NCI-H2029 (cell line): ENCODE measurements at regions not wholly inside any gene's neighbourhood (a gene's known extent, or its start where the extent isn't known, plus 50 kb on each side); places are given as distances from the start of the nearest gene placed in this dataset.
"Not testable (repeated sequence)": the region's sequence is repeated elsewhere in the genome, so short reads cannot be mapped to it uniquely, and the experiment has no call there.

ENCODE experiments used
- DNase-seq: peaks from one replicate; lab custom pipeline; 2025; lab: John Stamatoyannopoulos, UW

- not testable (repeated sequence) for DNase-seq
Observed at GRCh38 chr17:36695710-36696109, 94.3 kb downstream of the MRM1 start.

GRCh38 chr17:36696805-36697204 is 95.4 kb downstream of the MRM1 start:
- DNase-seq = no peak

DNA sequence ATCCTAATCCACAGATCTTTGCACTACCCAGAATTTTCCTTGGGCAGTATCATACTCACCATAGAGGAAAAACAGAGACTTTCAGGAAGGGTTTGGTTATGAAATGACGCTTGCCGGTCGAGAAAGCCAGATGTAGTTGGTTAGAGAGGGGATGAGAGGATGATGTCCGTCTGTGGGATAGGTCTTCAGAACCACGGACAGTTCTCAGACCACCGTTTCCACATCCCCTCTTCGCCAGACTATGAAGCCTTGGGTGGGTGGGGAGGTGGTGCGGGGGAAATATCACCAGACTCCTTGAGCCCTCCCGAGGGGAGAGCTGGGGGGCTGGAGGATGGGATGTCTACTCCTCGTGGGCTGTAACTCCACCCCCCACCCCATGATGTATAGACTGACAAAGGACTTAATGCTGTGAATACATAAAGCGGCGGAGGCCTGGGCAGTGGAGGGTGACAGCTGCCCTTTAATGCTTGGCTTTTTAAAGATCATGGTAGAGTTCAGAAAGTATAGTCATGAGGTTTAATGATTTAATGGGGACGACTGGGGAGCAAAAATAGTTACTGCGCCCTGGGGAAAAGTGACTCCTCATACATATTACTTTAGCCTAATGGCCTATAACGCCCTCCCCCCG is 96.6 kb downstream of the MRM1 start:
- DNase-seq = no peak

DNA sequence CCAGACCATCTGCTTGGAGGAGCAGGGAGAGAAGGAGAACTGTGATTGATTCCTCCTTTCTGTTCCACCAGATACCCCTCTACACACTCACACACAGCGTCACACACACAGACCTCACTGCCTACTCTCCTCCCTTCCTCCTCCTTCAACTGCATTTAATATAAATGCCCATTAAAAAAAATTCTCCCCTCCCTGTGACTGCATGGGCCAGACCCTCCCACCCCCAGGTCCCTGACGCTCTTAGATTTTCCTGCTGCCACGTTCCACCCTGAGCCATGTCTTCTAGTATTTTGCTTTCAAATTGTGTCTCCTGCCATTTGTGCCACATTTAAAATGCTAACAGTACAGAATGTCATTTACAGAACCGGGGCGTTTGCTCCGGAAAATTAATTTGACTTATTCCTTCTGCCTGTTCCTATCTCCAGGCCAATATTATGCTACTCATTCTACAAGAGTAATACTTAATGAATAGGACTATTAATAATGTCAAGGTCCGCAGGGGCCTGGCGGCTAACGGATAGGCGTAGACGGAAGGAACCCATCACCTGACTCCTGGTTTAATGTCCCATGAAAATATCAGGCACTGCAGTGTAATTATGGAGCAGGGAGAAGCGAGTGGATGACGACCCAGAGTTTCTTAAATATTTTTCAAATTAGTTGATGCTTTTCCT is 100.2 kb downstream of the MRM1 start:
- no peak for DNase-seq

GRCh38 chr17:36702636-36703035 is 101.3 kb downstream of the MRM1 start:
- DNase-seq = no peak

- no peak for DNase-seq
Observed at GRCh38 chr17:36703860-36704266, 102.5 kb downstream of the MRM1 start.

DNA sequence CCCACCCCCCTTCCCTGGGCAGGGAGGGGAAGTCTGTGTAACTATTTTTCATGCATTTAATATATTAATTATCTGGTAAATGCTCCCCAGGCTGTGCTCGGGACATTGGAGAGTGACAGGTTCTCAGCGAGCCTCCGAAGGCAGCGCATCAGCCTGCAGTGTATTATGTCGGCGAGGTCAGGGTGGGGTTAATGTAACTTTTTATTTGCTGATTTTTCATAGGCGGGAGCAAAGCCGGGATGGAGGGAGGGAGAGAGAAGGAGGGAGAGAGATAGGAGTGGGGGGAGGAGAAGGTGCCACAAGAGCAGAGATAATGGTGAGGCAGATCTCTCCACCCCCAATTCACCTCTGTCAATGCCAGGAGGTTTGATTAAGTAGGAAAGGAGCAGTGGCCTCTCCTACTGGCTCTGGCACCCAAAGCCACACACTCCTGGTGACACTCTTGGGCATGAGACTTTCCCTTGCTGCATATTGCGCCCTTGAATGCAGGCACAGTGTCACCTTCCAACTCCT is 104.0 kb downstream of the MRM1 start:
- DNase-seq = no peak

DNA sequence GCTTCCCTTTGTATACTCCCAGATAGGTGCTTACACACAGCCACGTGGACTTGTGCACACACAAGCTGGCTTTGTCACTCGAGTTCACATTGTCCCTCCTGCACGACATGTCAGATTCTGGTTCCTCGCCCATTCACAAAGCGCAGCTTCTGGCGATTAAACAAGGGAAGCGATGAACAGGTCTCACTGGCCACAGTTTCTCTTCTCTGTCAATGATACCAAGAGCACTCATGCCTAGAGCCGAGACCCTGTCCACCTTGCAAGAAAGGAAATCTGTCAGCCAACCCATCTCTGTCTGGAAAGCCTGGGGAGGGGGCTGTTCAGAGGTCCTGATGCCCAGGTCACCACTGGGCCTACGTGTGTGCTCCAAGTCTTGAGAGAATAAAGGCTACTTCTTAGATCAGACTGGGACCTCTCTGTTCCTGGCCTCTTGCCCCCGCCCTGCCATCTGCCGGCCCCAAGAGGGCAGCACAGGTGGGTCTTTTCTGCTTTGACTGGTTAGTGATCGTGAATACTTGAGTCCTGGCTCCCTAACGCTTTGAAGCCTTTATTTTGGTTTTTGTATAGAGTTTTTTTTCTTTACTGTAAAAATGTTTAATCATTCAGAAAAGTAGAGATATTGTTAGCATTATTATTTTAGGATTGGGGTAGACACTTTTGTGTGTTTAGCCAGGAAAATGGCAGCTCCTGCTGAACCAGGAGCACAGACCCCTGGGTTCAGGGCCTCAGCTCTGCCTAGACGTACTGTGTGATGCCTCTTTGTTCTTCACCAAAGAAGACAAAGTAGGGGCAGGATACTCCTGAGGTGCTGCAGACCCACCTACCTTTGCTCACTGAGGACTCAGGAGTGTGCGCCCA is 104.7 kb downstream of the MRM1 start:
- DNase-seq = peak; percentile 52

DNA sequence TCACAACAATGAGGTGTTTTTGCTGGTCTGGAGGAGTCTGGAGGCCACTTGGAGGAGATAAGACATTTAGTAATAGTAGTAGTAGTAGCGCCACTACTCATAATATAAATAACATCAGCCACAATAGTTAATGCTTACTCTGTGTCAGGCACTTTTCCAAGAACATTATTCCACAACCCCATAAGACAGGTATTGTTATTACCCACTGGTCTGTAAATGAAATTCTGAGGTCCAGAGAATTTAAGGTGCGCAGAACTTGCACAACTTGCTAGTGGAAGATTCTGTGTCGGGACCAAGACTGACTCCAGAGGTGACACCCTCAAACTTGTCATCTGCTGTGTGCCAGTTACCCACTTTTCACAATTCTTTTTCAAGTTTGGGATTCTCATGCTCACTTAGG is 106.5 kb downstream of the MRM1 start:
- DNase-seq = no peak

DNA sequence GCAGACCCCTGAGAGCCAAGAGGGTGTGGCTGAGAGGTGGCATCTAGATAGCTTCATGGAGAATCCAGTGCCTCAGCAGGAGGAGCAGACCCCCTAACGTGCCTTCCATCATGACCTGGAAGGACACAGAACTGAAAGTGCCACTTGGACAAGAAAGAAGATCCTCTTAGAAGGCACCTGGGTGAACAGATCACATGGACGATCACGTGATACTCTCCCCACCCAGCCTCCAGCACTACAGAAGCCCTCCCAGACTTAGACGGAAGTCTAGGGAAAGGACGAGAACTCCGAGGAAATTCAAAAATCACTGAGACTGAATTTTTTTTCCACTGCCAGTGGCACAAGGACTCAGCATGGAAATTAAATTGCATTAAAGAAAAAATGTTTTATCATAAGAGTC is 113.4 kb downstream of the MRM1 start:
- DNase-seq = no peak

DNA sequence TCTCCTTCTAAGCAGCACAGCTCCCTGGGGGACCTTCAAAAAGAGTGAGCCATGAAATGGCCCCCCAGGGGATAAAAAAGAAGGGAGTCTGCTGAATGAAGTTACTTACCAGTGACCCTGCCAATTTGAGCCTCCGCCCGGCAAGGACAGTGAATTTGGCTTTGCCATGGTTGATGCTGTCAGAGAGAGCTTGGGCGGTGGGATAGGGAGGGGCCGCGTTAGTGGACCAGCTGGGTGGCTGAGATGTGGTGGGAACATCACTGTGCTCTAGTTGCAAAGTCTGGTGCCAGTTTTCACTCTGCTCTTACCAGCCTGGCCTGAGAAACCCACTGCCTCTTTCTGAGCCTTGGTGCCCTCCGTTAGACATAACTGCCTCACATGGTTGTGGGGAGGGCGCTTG is 114.6 kb downstream of the MRM1 start:
- no peak for DNase-seq

DNA sequence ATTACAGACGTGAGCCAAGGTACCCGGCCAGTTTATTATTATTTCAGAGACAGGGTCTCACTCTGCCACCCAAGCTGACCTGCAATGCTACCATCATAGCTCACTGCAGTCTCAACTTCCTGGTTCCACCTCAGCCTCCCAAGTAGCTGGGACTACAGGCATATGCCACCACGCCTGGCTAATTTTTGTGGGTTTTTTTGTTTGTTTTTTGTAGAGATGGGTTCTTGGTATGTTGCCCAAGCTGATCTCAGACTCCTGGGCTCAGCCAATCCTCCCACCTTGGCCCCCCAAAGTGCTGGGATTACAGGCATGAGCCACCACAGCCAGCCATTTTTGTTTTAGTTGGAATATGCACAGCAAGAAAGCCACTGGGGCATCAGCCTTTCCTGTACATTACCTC is 115.7 kb downstream of the MRM1 start:
- no peak for DNase-seq

DNA sequence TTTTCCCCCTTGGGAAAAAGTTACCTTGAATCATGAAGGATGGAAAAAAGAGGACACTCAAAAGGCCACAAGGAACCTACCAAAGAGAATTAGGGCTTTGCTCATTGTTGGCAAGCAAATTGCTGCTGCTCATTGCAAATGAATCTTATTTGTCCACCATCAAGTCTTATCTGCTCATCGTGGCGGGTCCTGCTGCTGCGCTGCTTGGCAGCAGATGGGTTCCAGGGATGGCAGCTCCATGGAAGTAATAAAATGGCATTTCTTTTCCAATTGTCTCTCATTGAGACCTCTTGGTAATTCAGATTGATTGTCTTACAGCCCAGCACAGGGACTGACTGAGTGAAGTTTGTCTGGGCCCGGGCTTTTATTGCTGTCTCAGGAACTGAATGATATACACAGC is 118.7 kb downstream of the MRM1 start:
- no peak for DNase-seq

DNA sequence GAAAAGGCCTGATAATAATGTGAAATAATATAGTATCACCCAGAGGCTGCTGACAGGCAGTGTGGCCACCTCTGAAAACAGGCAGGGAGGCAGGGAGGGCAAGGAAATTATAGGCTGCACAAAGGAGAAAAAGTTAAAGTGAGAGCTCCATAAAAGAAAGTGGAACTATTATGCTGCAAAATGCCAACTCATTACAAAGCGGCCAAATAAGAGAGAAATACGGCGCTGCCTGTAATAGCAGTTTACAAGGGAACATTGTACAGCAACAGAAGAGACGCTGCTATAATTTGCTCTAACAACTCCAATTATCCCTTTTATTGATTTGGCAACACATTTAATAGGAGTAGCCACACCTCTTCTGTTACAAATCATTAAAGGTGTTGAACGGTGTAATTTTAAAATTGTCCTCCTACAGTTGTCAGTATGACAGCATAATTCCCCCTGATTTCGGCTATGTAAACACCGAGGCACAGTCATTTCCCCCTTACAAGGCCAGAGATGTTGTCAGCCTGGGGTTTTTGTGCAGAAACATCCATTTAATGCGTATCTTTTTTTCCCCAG is 120.3 kb downstream of the MRM1 start:
- no peak for DNase-seq

DNA sequence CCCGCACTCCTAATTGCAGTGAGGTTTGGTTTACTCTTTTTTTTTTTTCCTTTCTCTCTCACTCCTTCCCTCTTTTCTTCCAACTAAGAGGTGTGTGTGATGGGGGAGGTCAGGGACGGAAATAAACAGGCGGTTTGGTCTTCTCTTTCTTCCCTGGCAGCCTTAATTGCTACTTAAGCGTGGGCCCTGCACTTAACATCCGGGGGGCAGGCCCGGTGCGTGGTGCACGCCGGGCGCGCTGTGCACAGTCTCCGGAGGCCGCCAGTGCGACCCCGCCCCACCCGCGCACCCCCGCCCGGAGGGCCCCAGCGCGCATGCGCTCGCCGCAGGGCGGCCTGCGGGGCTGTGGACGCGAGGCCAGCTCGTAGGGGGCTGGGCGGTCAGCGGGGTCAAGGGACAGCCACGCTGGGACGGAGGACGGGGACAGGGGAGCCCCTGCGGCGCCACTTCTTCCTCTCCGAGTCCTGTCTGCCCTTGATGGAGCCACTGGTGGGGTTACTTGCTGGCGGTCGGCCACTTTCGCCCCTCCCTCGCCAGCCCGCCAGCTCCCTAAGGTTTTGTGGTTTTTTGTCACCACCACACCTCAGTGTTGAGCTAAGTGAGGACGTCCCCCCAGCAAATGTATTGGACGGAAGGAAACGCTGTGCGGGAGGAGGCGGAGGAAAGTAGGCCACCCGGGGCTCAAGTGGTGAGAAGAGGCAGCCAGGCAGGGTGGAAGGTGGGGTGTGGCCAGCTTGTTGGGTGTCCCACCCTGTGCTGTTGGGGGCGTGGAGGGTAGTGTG is 120.9 kb downstream of the MRM1 start:
- peak; percentile 80 for DNase-seq

- DNase-seq = no peak
Observed at GRCh38 chr17:36722903-36723263, 121.5 kb downstream of the MRM1 start.

DNA sequence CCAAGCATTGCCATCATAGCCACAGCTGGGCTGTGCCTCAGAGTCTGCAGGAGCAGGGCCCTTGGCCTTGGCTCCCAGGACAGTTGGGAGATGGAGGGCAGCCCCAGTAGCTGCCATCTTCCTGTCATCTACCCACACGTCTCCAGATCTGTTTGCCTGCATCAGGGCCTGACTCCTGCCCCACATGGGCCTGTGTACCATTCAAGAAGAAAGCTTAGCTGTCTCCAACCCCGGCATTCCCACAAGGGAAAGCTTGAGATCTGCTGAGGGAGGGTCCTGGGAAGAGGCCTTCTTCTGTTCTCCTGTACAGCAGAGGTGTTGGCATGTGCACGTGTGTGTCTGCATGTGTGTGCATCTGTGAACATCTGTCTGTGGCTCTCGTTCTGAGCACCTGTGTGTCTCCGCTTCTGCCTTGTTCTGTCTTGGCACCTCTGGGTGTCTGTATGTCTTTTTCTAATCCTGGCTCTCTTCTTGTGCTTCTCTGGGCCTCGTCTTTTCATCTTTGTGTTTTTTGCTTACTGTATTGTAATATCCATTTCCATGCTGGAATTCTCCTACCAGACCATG is 122.2 kb downstream of the MRM1 start:
- DNase-seq = no peak

DNA sequence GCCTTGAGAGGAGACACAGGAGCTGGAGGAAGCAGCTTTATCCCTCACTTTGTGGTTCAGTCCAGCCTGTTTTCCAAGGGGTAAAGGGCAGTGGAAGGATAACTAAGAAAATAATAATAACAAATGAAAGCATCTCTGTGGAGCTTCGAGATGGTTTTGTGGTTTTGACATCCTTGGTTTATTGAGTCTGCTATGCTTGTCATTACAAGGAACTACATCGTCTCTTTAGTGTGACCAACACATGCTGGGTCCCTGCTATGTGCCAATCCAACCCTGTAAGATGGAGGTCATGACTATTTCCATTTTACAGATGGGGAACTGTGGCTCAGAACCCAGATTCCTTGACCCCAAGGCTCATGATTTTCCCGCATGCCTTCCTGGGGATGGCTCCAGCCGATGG is 124.8 kb downstream of the MRM1 start:
- no peak for DNase-seq

DNA sequence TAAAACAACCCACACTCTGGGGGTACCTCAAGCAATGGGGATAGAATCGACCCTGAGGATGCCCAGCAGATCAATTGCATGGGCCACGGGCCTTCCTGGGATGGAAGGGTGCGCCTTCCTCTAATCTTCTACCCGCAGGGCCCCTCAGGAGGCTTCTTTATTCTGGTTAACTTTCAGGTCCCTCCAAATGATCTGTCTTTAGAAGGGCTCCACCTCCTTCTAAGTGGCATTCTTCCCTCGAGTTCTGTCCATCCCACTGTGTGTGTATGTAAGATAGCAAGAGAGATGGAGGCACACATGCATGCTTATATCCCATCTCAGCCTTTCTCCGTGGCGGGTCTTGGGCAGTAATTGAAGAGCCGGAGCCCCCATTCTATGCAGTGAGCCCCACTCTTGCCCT is 125.7 kb downstream of the MRM1 start:
- no peak for DNase-seq

GRCh38 chr17:36727577-36727976 is 126.2 kb downstream of the MRM1 start:
- DNase-seq = no peak
